Lower leg skin (tissue), 3 donors: ENCODE measurements at regions not wholly inside any gene's neighbourhood (a gene's known extent, or its start where the extent isn't known, plus 50 kb on each side); places are given as distances from the start of the nearest gene placed in this dataset.

Experiments used
- POLR2A ChIP-seq, 2 donors: fragments of 450-650 bp; IDR thresholded peaks; one replicate each; pipeline ENCODE4 v1.6.1; 2016 to 2017; ENCODE audit warnings: antibody characterized with exemption in 2 of 2, mild to moderate bottlenecking in 1 of 2, moderate library complexity in 1 of 2
- TF ChIP-seq, protein P1 (sequence below), 3 donors: fragments of 450-650 bp; IDR thresholded peaks; one replicate each; pipeline ENCODE4 v1.5.1; 2016; ENCODE audit warnings: antibody characterized with exemption in 3 of 3, mild to moderate bottlenecking in 3 of 3, moderate library complexity in 2 of 3

DNA sequence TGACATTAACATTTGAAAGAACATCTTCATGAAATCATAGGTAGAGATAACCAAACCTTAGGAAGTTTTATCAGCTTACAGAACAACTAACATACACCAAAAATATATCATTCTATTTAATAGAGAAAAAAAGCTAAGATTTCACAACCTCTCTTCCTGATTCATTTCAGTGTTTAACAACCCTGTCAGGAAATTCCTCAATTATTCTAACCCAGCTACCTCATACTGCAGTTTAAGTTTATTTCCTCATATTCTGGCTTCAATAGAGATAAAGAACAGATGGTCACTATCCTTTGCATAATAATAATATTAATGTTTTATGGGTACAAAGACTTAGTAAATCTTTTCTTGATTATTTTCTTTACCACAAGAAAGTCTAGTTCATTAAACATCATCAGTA, 112.9 kb upstream of the HSF2 start:
- TF ChIP-seq, protein P1, sequence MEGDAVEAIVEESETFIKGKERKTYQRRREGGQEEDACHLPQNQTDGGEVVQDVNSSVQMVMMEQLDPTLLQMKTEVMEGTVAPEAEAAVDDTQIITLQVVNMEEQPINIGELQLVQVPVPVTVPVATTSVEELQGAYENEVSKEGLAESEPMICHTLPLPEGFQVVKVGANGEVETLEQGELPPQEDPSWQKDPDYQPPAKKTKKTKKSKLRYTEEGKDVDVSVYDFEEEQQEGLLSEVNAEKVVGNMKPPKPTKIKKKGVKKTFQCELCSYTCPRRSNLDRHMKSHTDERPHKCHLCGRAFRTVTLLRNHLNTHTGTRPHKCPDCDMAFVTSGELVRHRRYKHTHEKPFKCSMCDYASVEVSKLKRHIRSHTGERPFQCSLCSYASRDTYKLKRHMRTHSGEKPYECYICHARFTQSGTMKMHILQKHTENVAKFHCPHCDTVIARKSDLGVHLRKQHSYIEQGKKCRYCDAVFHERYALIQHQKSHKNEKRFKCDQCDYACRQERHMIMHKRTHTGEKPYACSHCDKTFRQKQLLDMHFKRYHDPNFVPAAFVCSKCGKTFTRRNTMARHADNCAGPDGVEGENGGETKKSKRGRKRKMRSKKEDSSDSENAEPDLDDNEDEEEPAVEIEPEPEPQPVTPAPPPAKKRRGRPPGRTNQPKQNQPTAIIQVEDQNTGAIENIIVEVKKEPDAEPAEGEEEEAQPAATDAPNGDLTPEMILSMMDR (IDR thresholded peaks at IDR 0.05), result no peak
- TF ChIP-seq POLR2A (IDR thresholded peaks at IDR 0.05), result no peak
